SK-N-SH (cell line): ENCODE measurements at regions not wholly inside any gene's neighbourhood (a gene's known extent, or its start where the extent isn't known, plus 50 kb on each side); places are given as distances from the start of the nearest gene placed in this dataset.

Source experiments
- CTCF ChIA-PET: fragments of 300-600, 350-600 bp; formaldehyde crosslinking; extraction: SDS; loops from one replicate; lab custom pipeline; 2021; lab: Yijun Ruan, JAX
- POLR2A ChIA-PET: fragments of 350-600 bp; sonication (Branson Sonifier 250); formaldehyde crosslinking; extraction: SDS; loops from one replicate; lab custom pipeline; 2020; ENCODE audit warnings: antibody characterized with exemption, inconsistent platforms; lab: Yijun Ruan, JAX
- DNase-seq: peaks from one replicate; pipeline ENCODE4 v3.0.0; 2012
- H2AFZ ChIP-seq: fragments of 200-600 bp; sonication (generic); 2 replicates; pipeline ENCODE4 v1.8.1; 2016; ENCODE audit warnings: antibody characterized with exemption, mild to moderate bottlenecking, low read depth
- H3F3A ChIP-seq: fragments of 200-600 bp; sonication (generic); replicated peaks from 2 replicates; pipeline ENCODE3; 2016; ENCODE audit warnings: antibody characterized with exemption, mild to moderate bottlenecking; ENCODE audit not compliant: insufficient read depth
- H3K27ac ChIP-seq, 2 experiments: fragments of 200-500 bp in 1 of 2; fragments of 200-600 bp in 1 of 2; sonication (Bioruptor generic) in 1 of 2; sonication (generic), shearing (Covaris generic) in 1 of 2; 2 replicates each; pipeline versions ENCODE4 v1.5.1 to v1.6.1; 2014 to 2016; ENCODE audit warnings: low read depth in 2 of 2, inconsistent platforms in 1 of 2, low read length in 1 of 2, mild to moderate bottlenecking in 1 of 2, mixed read lengths in 1 of 2
- H3K27me3 ChIP-seq: fragments of 200-600 bp; sonication (generic), shearing (Covaris generic); 2 replicates; pipeline ENCODE4 v1.6.1; 2016; ENCODE audit warnings: mixed run types; ENCODE audit not compliant: insufficient read depth
- H3K36me3 ChIP-seq, 2 experiments: fragments of 200-500 bp in 1 of 2; fragments of 200-600 bp in 1 of 2; sonication (Bioruptor generic) in 1 of 2; sonication (generic) in 1 of 2; replicated peaks in 1 of 2; 2 replicates each; pipeline versions ENCODE3 to v1.5.1; 2014 to 2016; ENCODE audit warnings: low read length in 1 of 2, mild to moderate bottlenecking in 1 of 2; ENCODE audit not compliant: insufficient read depth in 2 of 2, control insufficient read depth in 1 of 2
- H3K4me1 ChIP-seq, 2 experiments: fragments of 200-500 bp in 1 of 2; fragments of 200-600 bp in 1 of 2; sonication (Bioruptor generic) in 1 of 2; sonication (generic), shearing (Covaris generic) in 1 of 2; 2 replicates each; pipeline versions ENCODE4 v1.5.1 to v1.6.1; 2014 to 2016; ENCODE audit warnings: low read depth in 1 of 2, low read length in 1 of 2, mixed run types in 1 of 2; ENCODE audit not compliant: insufficient read depth in 2 of 2, control insufficient read depth in 1 of 2
- H3K4me2 ChIP-seq: fragments of 200-600 bp; sonication (generic), shearing (Covaris generic); 2 replicates; pipeline ENCODE4 v1.6.1; 2017; ENCODE audit warnings: mixed run types
- H3K4me3 ChIP-seq, 2 experiments: fragments of 200-500 bp in 1 of 2; fragments of 200-600 bp in 1 of 2; sonication (Bioruptor generic) in 1 of 2; sonication (generic), shearing (Covaris generic) in 1 of 2; 2 replicates each; pipeline versions ENCODE4 v1.5.1 to v1.8.1; 2014 to 2016; ENCODE audit warnings: low read depth in 2 of 2, inconsistent platforms in 1 of 2, low read length in 1 of 2, mild to moderate bottlenecking in 1 of 2, mixed read lengths in 1 of 2, moderate library complexity in 1 of 2
- H3K79me2 ChIP-seq: fragments of 200-600 bp; sonication (generic); 2 replicates; pipeline ENCODE4 v1.8.1; 2017; ENCODE audit warnings: mild to moderate bottlenecking; ENCODE audit not compliant: insufficient read depth
- H3K9ac ChIP-seq: fragments of 200-600 bp; sonication (generic); 2 replicates; pipeline ENCODE4 v1.6.1; 2017; ENCODE audit warnings: mixed run types
- H3K9me2 ChIP-seq: fragments of 200-600 bp; sonication (generic); 2 replicates; pipeline ENCODE4 v1.6.1; 2017; ENCODE audit warnings: mixed run types
- H3K9me3 ChIP-seq: fragments of 200-600 bp; sonication (generic); 2 replicates; pipeline ENCODE4 v1.6.1; 2017; ENCODE audit warnings: mixed run types, mild to moderate bottlenecking, moderate library complexity
- H4K20me1 ChIP-seq: fragments of 200-600 bp; sonication (generic); 2 replicates; pipeline ENCODE4 v1.6.1; 2017; ENCODE audit warnings: mild to moderate bottlenecking, mixed run types; ENCODE audit not compliant: insufficient read depth
- ELF1 ChIP-seq: IDR thresholded peaks from 2 replicates; pipeline ENCODE4 v1.4.0; 2012
- EP300 ChIP-seq, 2 experiments: IDR thresholded peaks; 2 replicates each; pipeline versions ENCODE4 v1.4.0 to v1.6.1; 2012; ENCODE audit warnings: borderline replicate concordance in 1 of 2, low read depth in 1 of 2, low read length in 1 of 2
- EZH2phosphoT487 ChIP-seq: fragments of 200-600 bp; sonication (generic); IDR thresholded peaks from 2 replicates; pipeline ENCODE4 v1.6.1; 2017; ENCODE audit warnings: low read depth, mixed run types, mild to moderate bottlenecking, antibody characterized with exemption, moderate library complexity, borderline replicate concordance
- FOXM1 ChIP-seq: IDR thresholded peaks from 2 replicates; pipeline ENCODE4 v1.4.0; 2012; ENCODE audit warnings: low read depth, mild to moderate bottlenecking
- GATA2 ChIP-seq: sonication (generic); formaldehyde crosslinking; IDR thresholded peaks from 2 replicates; pipeline ENCODE4 v1.5.0; 2020; ENCODE audit warnings: mild to moderate bottlenecking, missing genetic modification reagents
- JUND ChIP-seq: IDR thresholded peaks from 2 replicates; pipeline ENCODE4 v1.4.0; 2012
- MAX ChIP-seq: IDR thresholded peaks from 2 replicates; pipeline ENCODE4 v1.4.0; 2012; ENCODE audit warnings: low read depth
- MEF2A ChIP-seq: IDR thresholded peaks from 2 replicates; pipeline ENCODE4 v1.4.0; 2012; ENCODE audit warnings: low read depth, borderline replicate concordance
- POLR2AphosphoS5 ChIP-seq: IDR thresholded peaks from 2 replicates; pipeline ENCODE4 v1.6.1; 2012; ENCODE audit warnings: low read depth, low read length
- RAD21 ChIP-seq: IDR thresholded peaks from 2 replicates; pipeline ENCODE4 v1.6.1; 2012; ENCODE audit warnings: mild to moderate bottlenecking, low read length
- RCOR1 ChIP-seq: fragments of 150-350 bp; IDR thresholded peaks from 2 replicates; pipeline ENCODE4 v1.6.1; 2017; ENCODE audit warnings: antibody characterized with exemption, low read length
- TCF12 ChIP-seq: IDR thresholded peaks from 2 replicates; pipeline ENCODE4 v1.4.0; 2012
- TEAD4 ChIP-seq: IDR thresholded peaks from 2 replicates; pipeline ENCODE4 v1.4.0; 2012; ENCODE audit warnings: mild to moderate bottlenecking, borderline replicate concordance; ENCODE audit not compliant: insufficient read depth
- YY1 ChIP-seq: IDR thresholded peaks from 2 replicates; pipeline ENCODE4 v1.4.0; 2012; ENCODE audit warnings: low read depth, mild to moderate bottlenecking
- WGBS: methylation state at CpG from one replicate; pipeline ENCODE4 v1.1.6; 2017; ENCODE audit warnings: low lambda C conversion rate; 5-methylcytosine and 5-hydroxymethylcytosine counted together
- TF ChIP-seq, protein P1 (sequence below): IDR thresholded peaks from 2 replicates; pipeline ENCODE4 v1.4.0; 2012; ENCODE audit warnings: low read depth, borderline replicate concordance
- TF ChIP-seq, protein P2 (sequence below): fragments of 150-350 bp; IDR thresholded peaks from 2 replicates; pipeline ENCODE4 v1.6.1; 2016; ENCODE audit warnings: mild to moderate bottlenecking, low read depth, low read length
- TF ChIP-seq, protein P3 (sequence below): IDR thresholded peaks from 2 replicates; pipeline ENCODE4; 2012
- TF ChIP-seq, protein P4 (sequence below): fragments of 150-350 bp; IDR thresholded peaks from 2 replicates; pipeline ENCODE4 v1.6.1; 2017; ENCODE audit warnings: antibody characterized with exemption, low read length, low read depth, borderline replicate concordance

GRCh38 chr2:52776571-52776970 is 991.0 kb upstream of the CHAC2 start (continued):
- TF ChIP-seq, protein P1, sequence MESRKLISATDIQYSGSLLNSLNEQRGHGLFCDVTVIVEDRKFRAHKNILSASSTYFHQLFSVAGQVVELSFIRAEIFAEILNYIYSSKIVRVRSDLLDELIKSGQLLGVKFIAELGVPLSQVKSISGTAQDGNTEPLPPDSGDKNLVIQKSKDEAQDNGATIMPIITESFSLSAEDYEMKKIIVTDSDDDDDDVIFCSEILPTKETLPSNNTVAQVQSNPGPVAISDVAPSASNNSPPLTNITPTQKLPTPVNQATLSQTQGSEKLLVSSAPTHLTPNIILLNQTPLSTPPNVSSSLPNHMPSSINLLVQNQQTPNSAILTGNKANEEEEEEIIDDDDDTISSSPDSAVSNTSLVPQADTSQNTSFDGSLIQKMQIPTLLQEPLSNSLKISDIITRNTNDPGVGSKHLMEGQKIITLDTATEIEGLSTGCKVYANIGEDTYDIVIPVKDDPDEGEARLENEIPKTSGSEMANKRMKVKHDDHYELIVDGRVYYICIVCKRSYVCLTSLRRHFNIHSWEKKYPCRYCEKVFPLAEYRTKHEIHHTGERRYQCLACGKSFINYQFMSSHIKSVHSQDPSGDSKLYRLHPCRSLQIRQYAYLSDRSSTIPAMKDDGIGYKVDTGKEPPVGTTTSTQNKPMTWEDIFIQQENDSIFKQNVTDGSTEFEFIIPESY = no peak
- no peak for TF ChIP-seq EP300 (IDR thresholded peaks at IDR 0.05; ENCODE audit: borderline replicate concordance in 1 of 2, low read depth in 1 of 2, low read length in 1 of 2)
- TF ChIP-seq, protein P2, sequence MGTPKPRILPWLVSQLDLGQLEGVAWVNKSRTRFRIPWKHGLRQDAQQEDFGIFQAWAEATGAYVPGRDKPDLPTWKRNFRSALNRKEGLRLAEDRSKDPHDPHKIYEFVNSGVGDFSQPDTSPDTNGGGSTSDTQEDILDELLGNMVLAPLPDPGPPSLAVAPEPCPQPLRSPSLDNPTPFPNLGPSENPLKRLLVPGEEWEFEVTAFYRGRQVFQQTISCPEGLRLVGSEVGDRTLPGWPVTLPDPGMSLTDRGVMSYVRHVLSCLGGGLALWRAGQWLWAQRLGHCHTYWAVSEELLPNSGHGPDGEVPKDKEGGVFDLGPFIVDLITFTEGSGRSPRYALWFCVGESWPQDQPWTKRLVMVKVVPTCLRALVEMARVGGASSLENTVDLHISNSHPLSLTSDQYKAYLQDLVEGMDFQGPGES = no peak
- no peak for TF ChIP-seq RCOR1
- no peak for TF ChIP-seq YY1
- TF ChIP-seq MAX = no peak
- TF ChIP-seq MEF2A = no peak
- no peak for TF ChIP-seq JUND
- TF ChIP-seq RAD21 = no peak
- TF ChIP-seq, protein P3, sequence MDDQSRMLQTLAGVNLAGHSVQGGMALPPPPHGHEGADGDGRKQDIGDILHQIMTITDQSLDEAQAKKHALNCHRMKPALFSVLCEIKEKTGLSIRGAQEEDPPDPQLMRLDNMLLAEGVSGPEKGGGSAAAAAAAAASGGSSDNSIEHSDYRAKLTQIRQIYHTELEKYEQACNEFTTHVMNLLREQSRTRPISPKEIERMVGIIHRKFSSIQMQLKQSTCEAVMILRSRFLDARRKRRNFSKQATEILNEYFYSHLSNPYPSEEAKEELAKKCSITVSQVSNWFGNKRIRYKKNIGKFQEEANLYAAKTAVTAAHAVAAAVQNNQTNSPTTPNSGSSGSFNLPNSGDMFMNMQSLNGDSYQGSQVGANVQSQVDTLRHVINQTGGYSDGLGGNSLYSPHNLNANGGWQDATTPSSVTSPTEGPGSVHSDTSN = no peak

- H3K9ac ChIP-seq = no peak overlapping the region
- no peaks in the 10 kb centered on the region for H3F3A ChIP-seq
- no peak for DNase-seq
- no peaks in the 10 kb centered on the region for H4K20me1 ChIP-seq
- H3K36me3 ChIP-seq = no peaks in the 10 kb centered on the region
- TF ChIP-seq MEF2A = no peak
- no peak overlapping the region for H2AFZ ChIP-seq
- no peak overlapping the region for H3K4me3 ChIP-seq
- WGBS = 0% methylated on average over 2 of the region's 2 CpGs
- no peaks in the 10 kb centered on the region for H3K9me3 ChIP-seq
- ChIA-PET POLR2A (no interaction called here), CTCF (no interaction called here)
- H3K27ac ChIP-seq = no peak overlapping the region
- no peaks in the 10 kb centered on the region for H3K9me2 ChIP-seq
- H3K4me1 ChIP-seq = no peaks in the 10 kb centered on the region
- no peaks in the 10 kb centered on the region for H3K79me2 ChIP-seq
- H3K4me2 ChIP-seq = no peak overlapping the region
- no peaks in the 10 kb centered on the region for H3K27me3 ChIP-seq
These were observed 991.9 kb upstream of the CHAC2 start for GRCh38 chr2:52775674-52776073.

DNA sequence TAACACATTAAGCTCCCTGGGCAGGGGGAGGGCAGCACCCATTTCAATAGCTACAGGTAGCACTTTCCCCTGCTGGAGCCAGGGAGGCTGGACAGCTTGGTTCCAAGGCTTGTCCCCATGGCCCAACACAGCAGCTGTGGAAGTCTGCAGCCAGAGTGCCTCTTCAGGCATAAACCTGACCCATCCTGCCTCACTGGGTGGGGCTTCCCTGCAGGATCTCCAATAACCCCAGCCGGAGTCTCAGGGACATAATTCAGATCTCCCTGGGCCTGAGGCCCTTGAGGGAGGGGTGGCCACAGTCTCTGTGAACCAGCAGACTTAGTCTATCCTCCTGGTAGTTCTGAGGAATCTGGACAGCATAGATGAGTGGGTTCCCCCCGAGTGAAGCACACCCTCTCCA is 1001.9 kb upstream of the CHAC2 start:
- H3F3A ChIP-seq = no peaks in the 10 kb centered on the region
- H3K4me1 ChIP-seq = no peaks in the 10 kb centered on the region
- DNase-seq = no peak
- H3K4me3 ChIP-seq = no peak overlapping the region
- no peaks in the 10 kb centered on the region for H3K27me3 ChIP-seq
- CTCF ChIA-PET = interaction anchor here (1.8 kb wide), 1 partner anchor 15 kb away, joined by 5 read pairs; no protein-coding TSS in a partner anchor
- H3K9me2 ChIP-seq = no peaks in the 10 kb centered on the region
- POLR2A ChIA-PET = no interaction called here
- H3K27ac ChIP-seq = no peak overlapping the region
- H3K36me3 ChIP-seq = no peaks in the 10 kb centered on the region
- no peak overlapping the region for H3K4me2 ChIP-seq
- no peaks in the 10 kb centered on the region for H3K79me2 ChIP-seq
- no peak overlapping the region for H3K9ac ChIP-seq
- no peaks in the 10 kb centered on the region for H3K9me3 ChIP-seq
- no peaks in the 10 kb centered on the region for H4K20me1 ChIP-seq
- no peak overlapping the region for H2AFZ ChIP-seq
- 0% methylated on average over 1 of the region's 2 CpGs for WGBS
- TF ChIP-seq GATA2 (no peak), JUND (no peak), FOXM1 (no peak), ELF1 (no peak), TEAD4 (no peak), POLR2AphosphoS5 (no peak), RCOR1 (no peak), RAD21 (no peak), MEF2A (no peak), TCF12 (no peak), EZH2phosphoT487 (no peak)
- TF ChIP-seq, protein P3 = no peak
- TF ChIP-seq, protein P1 = no peak
- TF ChIP-seq, protein P4, sequence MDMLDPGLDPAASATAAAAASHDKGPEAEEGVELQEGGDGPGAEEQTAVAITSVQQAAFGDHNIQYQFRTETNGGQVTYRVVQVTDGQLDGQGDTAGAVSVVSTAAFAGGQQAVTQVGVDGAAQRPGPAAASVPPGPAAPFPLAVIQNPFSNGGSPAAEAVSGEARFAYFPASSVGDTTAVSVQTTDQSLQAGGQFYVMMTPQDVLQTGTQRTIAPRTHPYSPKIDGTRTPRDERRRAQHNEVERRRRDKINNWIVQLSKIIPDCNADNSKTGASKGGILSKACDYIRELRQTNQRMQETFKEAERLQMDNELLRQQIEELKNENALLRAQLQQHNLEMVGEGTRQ = no peak
